ENCODE measurements at regions not wholly inside any gene's neighbourhood (a gene's known extent, or its start where the extent isn't known, plus 50 kb on each side); places are given as distances from the start of the nearest gene placed in this dataset.
A peak's percentile ranks its signal among the peaks of the same experiment; 100 is the strongest.
"Not testable (repeated sequence)": the region's sequence is repeated elsewhere in the genome, so short reads cannot be mapped to it uniquely, and the experiment has no call there.

GRCh38 chr6:111944541-111944940, 71.3 kb upstream of the FYN start:
- no peak for TF ChIP-seq CTCF (IDR thresholded peaks at IDR 0.05; ENCODE audit: low read depth, low read length)
- no peak for DNase-seq
- no peak overlapping the region for H3K4me3 ChIP-seq (ENCODE audit: low read depth, low read length)
- no peaks in the 10 kb centered on the region for H3K9me3 ChIP-seq
- no peaks in the 10 kb centered on the region for H3K36me3 ChIP-seq
- H3K27me3 ChIP-seq, result no peaks in the 10 kb centered on the region
- no peaks in the 10 kb centered on the region; the same call in 1 of the 2 replicates for H3K4me1 ChIP-seq

- TF ChIP-seq CTCF (IDR thresholded peaks at IDR 0.05; ENCODE audit: low read depth, low read length), result no peak
- no peak for DNase-seq
Measured at GRCh38 chr6:111949546-111949945, 76.3 kb upstream of the FYN start.

GRCh38 chr6:111949984-111950383, 76.7 kb upstream of the FYN start:
- H3K4me3 ChIP-seq (ENCODE audit: low read depth, low read length); H3K9me3 ChIP-seq; H3K36me3 ChIP-seq; DNase-seq; H3K27me3 ChIP-seq: not testable (repeated sequence)
- H3K4me1 ChIP-seq, result peaks cover 28% of the 10 kb centered on the region

More at GRCh38 chr6:111949546-111949945, 76.3 kb upstream of the FYN start:
- Histone ChIP-seq H3K27me3 (no peaks in the 10 kb centered on the region), H3K4me3 (ENCODE audit: low read depth, low read length) (no peak overlapping the region), H3K4me1 (peaks cover 28% of the 10 kb centered on the region), H3K36me3 (no peaks in the 10 kb centered on the region), H3K9me3 (no peaks in the 10 kb centered on the region)

- no peak overlapping the region for H3K4me3 ChIP-seq (ENCODE audit: low read depth, low read length)
- DNase-seq, result peak; percentile 74
- TF ChIP-seq CTCF (IDR thresholded peaks at IDR 0.05; ENCODE audit: low read depth, low read length), result no peak
Measured at GRCh38 chr6:111950661-111951496, 77.6 kb upstream of the FYN start.

GRCh38 chr6:111951497-111952085, 78.3 kb upstream of the FYN start:
- H3K4me1 ChIP-seq, result peaks cover 28% of the 10 kb centered on the region
- TF ChIP-seq CTCF (IDR thresholded peaks at IDR 0.05; ENCODE audit: low read depth, low read length), result no peak
- no peak overlapping the region for H3K4me3 ChIP-seq (ENCODE audit: low read depth, low read length)
- no peaks in the 10 kb centered on the region for H3K27me3 ChIP-seq
- H3K9me3 ChIP-seq, result no peaks in the 10 kb centered on the region
- no peaks in the 10 kb centered on the region for H3K36me3 ChIP-seq
- no peak for DNase-seq

More at GRCh38 chr6:111950661-111951496, 77.6 kb upstream of the FYN start:
- Histone ChIP-seq H3K4me1 (peaks cover 28% of the 10 kb centered on the region), H3K9me3 (no peaks in the 10 kb centered on the region), H3K27me3 (no peaks in the 10 kb centered on the region), H3K36me3 (no peaks in the 10 kb centered on the region)

- Histone ChIP-seq H3K4me3 (ENCODE audit: low read depth, low read length) (no peak overlapping the region), H3K36me3 (no peaks in the 10 kb centered on the region), H3K27me3 (no peaks in the 10 kb centered on the region), H3K4me1 (peaks cover 28% of the 10 kb centered on the region), H3K9me3 (no peaks in the 10 kb centered on the region)
- no peak for DNase-seq
- no peak for TF ChIP-seq CTCF (IDR thresholded peaks at IDR 0.05; ENCODE audit: low read depth, low read length)
Measured at GRCh38 chr6:111952274-111952673, 79.0 kb upstream of the FYN start.
